ENCODE measurements at regions not wholly inside any gene's neighbourhood (a gene's known extent, or its start where the extent isn't known, plus 50 kb on each side); places are given as distances from the start of the nearest gene placed in this dataset.
A peak's percentile ranks its signal among the peaks of the same experiment; 100 is the strongest.
"Not testable (repeated sequence)": the region's sequence is repeated elsewhere in the genome, so short reads cannot be mapped to it uniquely, and the experiment has no call there.

- no peak for DNase-seq
- TF ChIP-seq GATA1 (IDR thresholded peaks at IDR 0.05; ENCODE audit: low read depth, low read length) (no peak), POLR2A (IDR thresholded peaks at IDR 0.05; ENCODE audit: low read length) (no peak)
These were observed 993.2 kb upstream of the PCDH7 start for GRCh38 chr4:29726938-29727337.

GRCh38 chr4:29734343-29735213, 985.6 kb upstream of the PCDH7 start:
- no peak for DNase-seq

GRCh38 chr4:29756966-29757365, 963.2 kb upstream of the PCDH7 start:
- TF ChIP-seq GATA1 (IDR thresholded peaks at IDR 0.05; ENCODE audit: low read depth, low read length) (no peak), POLR2A (IDR thresholded peaks at IDR 0.05; ENCODE audit: low read length) (no peak)
- no peak for DNase-seq

More at GRCh38 chr4:29734343-29735213, 985.6 kb upstream of the PCDH7 start:
- TF ChIP-seq GATA1 (IDR thresholded peaks at IDR 0.05; ENCODE audit: low read depth, low read length) = no peak
- no peak for TF ChIP-seq POLR2A (IDR thresholded peaks at IDR 0.05; ENCODE audit: low read length)

- DNase-seq = no peak
- TF ChIP-seq POLR2A (IDR thresholded peaks at IDR 0.05; ENCODE audit: low read length) (no peak), GATA1 (IDR thresholded peaks at IDR 0.05; ENCODE audit: low read depth, low read length) (no peak)
These were observed 958.0 kb upstream of the PCDH7 start for GRCh38 chr4:29762151-29762550.

- no peak for TF ChIP-seq GATA1 (IDR thresholded peaks at IDR 0.05; ENCODE audit: low read depth, low read length)
- TF ChIP-seq POLR2A (IDR thresholded peaks at IDR 0.05; ENCODE audit: low read length) = no peak
- DNase-seq = no peak
These were observed 949.5 kb upstream of the PCDH7 start for GRCh38 chr4:29770627-29771026.

GRCh38 chr4:29788123-29788522, 932.0 kb upstream of the PCDH7 start:
- not testable (repeated sequence) for DNase-seq

GRCh38 chr4:29805245-29805644, 914.9 kb upstream of the PCDH7 start:
- no peak for DNase-seq
- no peak for TF ChIP-seq GATA1 (IDR thresholded peaks at IDR 0.05; ENCODE audit: low read depth, low read length)
- no peak for TF ChIP-seq POLR2A (IDR thresholded peaks at IDR 0.05; ENCODE audit: low read length)

- no peak for DNase-seq
- TF ChIP-seq POLR2A (IDR thresholded peaks at IDR 0.05; ENCODE audit: low read length) (no peak), GATA1 (IDR thresholded peaks at IDR 0.05; ENCODE audit: low read depth, low read length) (no peak)
These were observed 914.2 kb upstream of the PCDH7 start for GRCh38 chr4:29805916-29806480.

- no peak for TF ChIP-seq POLR2A (IDR thresholded peaks at IDR 0.05; ENCODE audit: low read length)
- TF ChIP-seq GATA1 (IDR thresholded peaks at IDR 0.05; ENCODE audit: low read depth, low read length) = no peak
- DNase-seq = no peak
These were observed 902.2 kb upstream of the PCDH7 start for GRCh38 chr4:29817961-29818360.

- no peak for DNase-seq
- no peak for TF ChIP-seq POLR2A (IDR thresholded peaks at IDR 0.05; ENCODE audit: low read length)
- TF ChIP-seq GATA1 (IDR thresholded peaks at IDR 0.05; ENCODE audit: low read depth, low read length) = no peak
These were observed 891.1 kb upstream of the PCDH7 start for GRCh38 chr4:29829067-29829466.

- TF ChIP-seq POLR2A (IDR thresholded peaks at IDR 0.05; ENCODE audit: low read length) = no peak
- TF ChIP-seq GATA1 (IDR thresholded peaks at IDR 0.05; ENCODE audit: low read depth, low read length) = no peak
These were observed 867.6 kb upstream of the PCDH7 start for GRCh38 chr4:29852537-29852936.

GRCh38 chr4:29853833-29854232, 866.3 kb upstream of the PCDH7 start:
- no peak for DNase-seq
- TF ChIP-seq POLR2A (IDR thresholded peaks at IDR 0.05; ENCODE audit: low read length) (no peak), GATA1 (IDR thresholded peaks at IDR 0.05; ENCODE audit: low read depth, low read length) (no peak)

More at GRCh38 chr4:29852537-29852936, 867.6 kb upstream of the PCDH7 start:
- no peak for DNase-seq

GRCh38 chr4:29861307-29861706, 858.9 kb upstream of the PCDH7 start:
- no peak for TF ChIP-seq POLR2A (IDR thresholded peaks at IDR 0.05; ENCODE audit: low read length)
- no peak for TF ChIP-seq GATA1 (IDR thresholded peaks at IDR 0.05; ENCODE audit: low read depth, low read length)
- peak; percentile 0 to 5 for DNase-seq

- TF ChIP-seq POLR2A (IDR thresholded peaks at IDR 0.05; ENCODE audit: low read length) (no peak), GATA1 (IDR thresholded peaks at IDR 0.05; ENCODE audit: low read depth, low read length) (no peak)
- no peak for DNase-seq
These were observed 852.8 kb upstream of the PCDH7 start for GRCh38 chr4:29867412-29867811.

- TF ChIP-seq GATA1 (IDR thresholded peaks at IDR 0.05; ENCODE audit: low read depth, low read length) (no peak), POLR2A (IDR thresholded peaks at IDR 0.05; ENCODE audit: low read length) (no peak)
These were observed 819.8 kb upstream of the PCDH7 start for GRCh38 chr4:29900336-29900735.

More at GRCh38 chr4:29900336-29900735, 819.8 kb upstream of the PCDH7 start:
- no peak for DNase-seq
